ENCODE measurements at regions not wholly inside any gene's neighbourhood (a gene's known extent, or its start where the extent isn't known, plus 50 kb on each side); places are given as distances from the start of the nearest gene placed in this dataset.
A peak's percentile ranks its signal among the peaks of the same experiment; 100 is the strongest.

- no peak overlapping the region for H3K27ac ChIP-seq
- H3K4me3 ChIP-seq, result no peak overlapping the region
- WGBS, 2 donors, result 58 to 65% methylated on average over 2 of the region's 2 CpGs
- intact Hi-C loops (cut with DNase I), result no loop called here
- H3K36me3 ChIP-seq, result no peaks in the 10 kb centered on the region
- H3K4me1 ChIP-seq, result no peaks in the 10 kb centered on the region
- H3K27me3 ChIP-seq, result no peaks in the 10 kb centered on the region
- DNase-seq, result no peak
- TF ChIP-seq CTCF (IDR thresholded peaks at IDR 0.05), result no peak
- H3K9me3 ChIP-seq, result no peaks in the 10 kb centered on the region
These were observed 673.9 kb upstream of the NR2F2 start for GRCh38 chr15:95656595-95656994.

- WGBS, 2 donors, result 72 to 73% methylated on average over 3 of the region's 3 CpGs
- H3K36me3 ChIP-seq, result no peaks in the 10 kb centered on the region
- H3K4me1 ChIP-seq, result peaks cover 0 to 5% (median 0%) of the 10 kb centered on the region in 3 donors
- intact Hi-C loops (cut with DNase I), result no loop called here
- H3K27ac ChIP-seq, result no peak overlapping the region
- no peaks in the 10 kb centered on the region for H3K9me3 ChIP-seq
- no peak for DNase-seq
- H3K4me3 ChIP-seq, result no peak overlapping the region
- H3K27me3 ChIP-seq, result no peaks in the 10 kb centered on the region
- TF ChIP-seq POLR2A (IDR thresholded peaks at IDR 0.05) (no peak), CTCF (IDR thresholded peaks at IDR 0.05) (no peak)
These were observed 671.7 kb upstream of the NR2F2 start for GRCh38 chr15:95658799-95659198.

DNA sequence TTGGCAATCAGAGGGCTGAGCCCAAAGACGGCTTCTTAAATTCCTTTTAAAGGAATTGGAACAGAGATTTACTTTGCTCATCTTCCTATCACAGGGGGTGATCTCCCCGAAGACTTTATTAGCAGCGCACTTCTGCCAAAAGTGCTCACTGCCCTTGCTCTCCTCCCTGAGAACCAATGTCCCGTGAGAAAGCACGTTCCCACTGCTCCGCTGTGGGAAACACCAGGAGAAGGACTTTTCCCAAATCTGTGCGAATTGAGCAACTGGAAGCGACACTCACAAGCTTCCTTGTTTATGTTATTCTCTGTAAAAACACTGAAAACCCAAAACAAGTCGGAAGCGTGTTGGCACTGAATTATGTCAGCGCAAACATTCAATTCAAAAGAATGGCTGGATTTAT is 670.8 kb upstream of the NR2F2 start:
- Histone ChIP-seq H3K4me1 (peaks cover 0 to 14% (median 0%) of the 10 kb centered on the region in 3 donors), H3K36me3 (no peaks in the 10 kb centered on the region), H3K4me3 (no peak overlapping the region), H3K9me3 (no peaks in the 10 kb centered on the region), H3K27ac (peak overlapping the region in 1 of 4 donors; percentile 1), H3K27me3 (no peaks in the 10 kb centered on the region)
- no peak for TF ChIP-seq POLR2A (IDR thresholded peaks at IDR 0.05)
- no peak for TF ChIP-seq CTCF (IDR thresholded peaks at IDR 0.05)
- intact Hi-C loops (cut with DNase I), result no loop called here
- 67 to 68% methylated on average over 10 to 11 of the region's 11 CpGs for WGBS, 2 donors
- no peak for DNase-seq

DNA sequence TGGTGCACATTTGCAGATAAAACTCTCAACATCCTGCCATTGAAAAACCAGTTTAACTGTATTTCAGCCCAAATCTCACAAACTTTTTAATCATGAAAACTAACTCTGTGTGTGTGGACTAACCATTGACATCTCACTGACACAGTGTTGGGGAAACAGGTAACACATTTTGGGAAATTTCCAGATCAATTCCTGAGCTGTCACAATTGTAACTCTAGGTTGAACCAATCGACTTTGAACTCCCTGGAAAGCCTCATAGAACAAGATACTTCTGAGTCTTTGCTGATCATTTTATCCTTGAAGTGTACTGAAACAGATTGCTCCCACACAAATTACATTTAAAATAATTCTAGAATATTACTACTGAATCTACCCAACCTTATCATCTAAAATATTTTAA is 667.9 kb upstream of the NR2F2 start:
- no peaks in the 10 kb centered on the region for H3K36me3 ChIP-seq
- H3K27ac ChIP-seq, result no peak overlapping the region
- peaks cover 0 to 14% (median 0%) of the 10 kb centered on the region in 3 donors for H3K4me1 ChIP-seq
- no peaks in the 10 kb centered on the region for H3K27me3 ChIP-seq
- no peaks in the 10 kb centered on the region for H3K9me3 ChIP-seq
- intact Hi-C loops (cut with DNase I), result no loop called here
- 39 to 41% methylated on average over 1 of the region's 1 CpG for WGBS, 2 donors
- TF ChIP-seq CTCF (IDR thresholded peaks at IDR 0.05), result no peak
- no peak for TF ChIP-seq POLR2A (IDR thresholded peaks at IDR 0.05)
- H3K4me3 ChIP-seq, result no peak overlapping the region
- DNase-seq, result no peak

DNA sequence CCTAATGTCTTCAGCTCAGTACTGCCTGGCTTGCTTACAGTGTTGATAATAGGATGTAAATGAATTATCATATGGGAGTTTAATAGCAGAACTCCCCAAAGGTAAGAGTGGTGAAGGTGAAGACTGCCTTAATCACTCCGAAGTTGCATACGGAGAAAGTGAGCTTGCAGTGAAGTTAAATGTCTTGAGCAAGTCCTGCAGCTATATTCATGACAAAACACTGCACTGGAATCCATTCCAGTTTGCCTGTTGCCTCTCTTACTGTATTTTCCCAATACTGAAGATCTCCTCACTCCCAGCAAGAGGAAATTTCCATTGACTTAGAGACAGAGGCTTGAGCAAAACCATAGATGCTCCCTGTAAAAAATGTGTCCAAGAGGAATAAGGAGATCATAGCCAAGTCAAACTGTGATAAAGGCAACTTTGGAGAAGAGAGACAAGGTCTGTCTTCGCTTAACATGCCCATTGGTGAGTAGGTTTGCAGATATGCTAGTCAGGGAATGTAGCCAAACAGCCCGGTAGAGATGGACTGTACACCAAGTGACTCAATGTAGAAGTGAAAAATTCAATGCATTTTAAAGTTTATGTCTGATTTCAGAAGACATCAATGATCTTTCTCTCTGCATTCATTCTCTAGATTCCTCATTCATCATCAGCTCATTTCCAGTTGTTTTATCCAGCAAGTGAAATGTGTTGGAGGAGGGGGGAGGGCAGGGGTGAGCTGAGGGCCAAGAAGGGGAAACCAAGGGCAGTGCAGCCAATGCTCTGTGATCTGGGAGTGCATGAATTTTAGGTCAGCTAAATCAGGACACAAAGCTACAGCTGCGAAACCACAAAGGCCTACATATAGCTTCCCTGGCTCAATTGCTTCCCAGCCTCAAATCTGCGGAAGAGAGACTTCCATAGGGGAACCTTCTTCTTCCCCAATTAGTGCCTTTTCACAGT is 667.1 kb upstream of the NR2F2 start:
- TF ChIP-seq POLR2A (IDR thresholded peaks at IDR 0.05) (no peak), CTCF (IDR thresholded peaks at IDR 0.05) (no peak)
- Histone ChIP-seq H3K4me3 (no peak overlapping the region), H3K27ac (no peak overlapping the region), H3K4me1 (peaks cover 0 to 14% (median 0%) of the 10 kb centered on the region in 3 donors), H3K27me3 (no peaks in the 10 kb centered on the region), H3K36me3 (no peaks in the 10 kb centered on the region), H3K9me3 (no peaks in the 10 kb centered on the region)
- DNase-seq, result no peak
- 73 to 76% methylated on average over 6 of the region's 6 CpGs for WGBS, 2 donors
- intact Hi-C loops (cut with DNase I), result no loop called here
